WTC11 (cell line): ENCODE measurements at regions not wholly inside any gene's neighbourhood (a gene's known extent, or its start where the extent isn't known, plus 50 kb on each side); places are given as distances from the start of the nearest gene placed in this dataset.

Experiments used
- ATAC-seq: fragments of 200-7000 bp; cut with Tn5 transposase; 2 replicates; pipeline ENCODE4 v1.10.0; 2021; ENCODE audit warnings: mild to moderate bottlenecking, moderate library complexity
- CTCF ChIA-PET: fragments of 300-600 bp; sonication (Branson Sonifier 250); formaldehyde crosslinking; loops from one replicate; lab custom pipeline; 2021; ENCODE audit warnings: antibody characterized with exemption; lab: Charles Lee
- POLR2A ChIA-PET: fragments of 350-600 bp; sonication (Branson Sonifier 250); formaldehyde crosslinking; loops from one replicate; lab custom pipeline; 2021; ENCODE audit warnings: antibody characterized with exemption; lab: Charles Lee
- DNase-seq: peaks from one replicate; pipeline ENCODE4 v3.0.0; 2021; ENCODE audit warnings: low spot score
- H3K27ac Mint-ChIP-seq: 2 replicates; pipeline ENCODE4 v1.8.0; 2021; ENCODE audit warnings: mixed read lengths
- H3K27me3 Mint-ChIP-seq: 2 replicates; pipeline ENCODE4 v1.8.0; 2021; ENCODE audit warnings: low read depth, mild to moderate bottlenecking, moderate library complexity, mixed read lengths
- H3K36me3 Mint-ChIP-seq: 2 replicates; pipeline ENCODE4 v1.8.0; 2021; ENCODE audit warnings: mixed read lengths
- H3K4me1 Mint-ChIP-seq: 2 replicates; pipeline ENCODE4 v1.8.0; 2022; ENCODE audit warnings: mixed read lengths
- H3K4me3 Mint-ChIP-seq: 2 replicates; pipeline ENCODE4 v1.8.0; 2021; ENCODE audit warnings: mild to moderate bottlenecking, moderate library complexity, mixed read lengths
- H3K9me3 Mint-ChIP-seq: 2 replicates; pipeline ENCODE4 v1.8.0; 2021; ENCODE audit warnings: mixed read lengths
- FOXP4 ChIP-seq: sonication (generic); formaldehyde crosslinking; IDR thresholded peaks from 2 replicates; pipeline ENCODE4 v1.8.0; 2022; ENCODE audit warnings: mild to moderate bottlenecking, missing genetic modification reagents
- HMGXB4 ChIP-seq: sonication (generic); formaldehyde crosslinking; IDR thresholded peaks from 2 replicates; pipeline ENCODE4 v1.8.1; 2023; ENCODE audit warnings: mild to moderate bottlenecking, moderate library complexity, missing genetic modification reagents
- JUN ChIP-seq: sonication (generic); formaldehyde crosslinking; IDR thresholded peaks from 2 replicates; pipeline ENCODE4 v1.8.0; 2023; ENCODE audit warnings: mild to moderate bottlenecking, missing genetic modification reagents
- MYBL2 ChIP-seq: sonication (generic); formaldehyde crosslinking; IDR thresholded peaks from 2 replicates; pipeline ENCODE4 v1.8.1; 2023; ENCODE audit warnings: mild to moderate bottlenecking, moderate library complexity, missing genetic modification reagents
- TP53 ChIP-seq: sonication (generic); formaldehyde crosslinking; IDR thresholded peaks from 2 replicates; pipeline ENCODE4 v1.8.1; 2023; ENCODE audit warnings: mild to moderate bottlenecking, missing genetic modification reagents
- ZNF121 ChIP-seq: sonication (generic); formaldehyde crosslinking; IDR thresholded peaks from 2 replicates; pipeline ENCODE4 v1.8.0; 2023; ENCODE audit warnings: missing genetic modification reagents
- ZNF423 ChIP-seq: fragments of 250-450 bp; sonication (Bioruptor Pico); IDR thresholded peaks from 2 replicates; pipeline ENCODE4 v2.1.2; 2022; ENCODE audit warnings: mild to moderate bottlenecking, moderate library complexity
- TF ChIP-seq, protein P1 (sequence below): sonication (generic); formaldehyde crosslinking; IDR thresholded peaks from 2 replicates; pipeline ENCODE4 v1.8.1; 2023; ENCODE audit warnings: mild to moderate bottlenecking, missing genetic modification reagents
- TF ChIP-seq, protein P2 (sequence below): sonication (generic); formaldehyde crosslinking; IDR thresholded peaks from 2 replicates; pipeline ENCODE4 v1.8.1; 2023; ENCODE audit warnings: mild to moderate bottlenecking, missing genetic modification reagents, borderline replicate concordance
- TF ChIP-seq, protein P3 (sequence below): sonication (generic); formaldehyde crosslinking; IDR thresholded peaks from 2 replicates; pipeline ENCODE4 v1.8.0; 2022; ENCODE audit warnings: mild to moderate bottlenecking, missing genetic modification reagents

- Mint-ChIP-seq H3K9me3 (peaks cover 32% of the 10 kb centered on the region), H3K36me3 (no peaks in the 10 kb centered on the region), H3K4me3 (no peak overlapping the region), H3K27ac (no peak overlapping the region), H3K27me3 (no peaks in the 10 kb centered on the region), H3K4me1 (peaks cover 11% of the 10 kb centered on the region; the same call in 1 of the 2 replicates)
- DNase-seq: no peak
- ATAC-seq: no peak
- TF ChIP-seq MYBL2 (CRISPR knock-in tag): no peak
- TF ChIP-seq ZNF121 (CRISPR knock-in tag): no peak
- TF ChIP-seq, protein P1, sequence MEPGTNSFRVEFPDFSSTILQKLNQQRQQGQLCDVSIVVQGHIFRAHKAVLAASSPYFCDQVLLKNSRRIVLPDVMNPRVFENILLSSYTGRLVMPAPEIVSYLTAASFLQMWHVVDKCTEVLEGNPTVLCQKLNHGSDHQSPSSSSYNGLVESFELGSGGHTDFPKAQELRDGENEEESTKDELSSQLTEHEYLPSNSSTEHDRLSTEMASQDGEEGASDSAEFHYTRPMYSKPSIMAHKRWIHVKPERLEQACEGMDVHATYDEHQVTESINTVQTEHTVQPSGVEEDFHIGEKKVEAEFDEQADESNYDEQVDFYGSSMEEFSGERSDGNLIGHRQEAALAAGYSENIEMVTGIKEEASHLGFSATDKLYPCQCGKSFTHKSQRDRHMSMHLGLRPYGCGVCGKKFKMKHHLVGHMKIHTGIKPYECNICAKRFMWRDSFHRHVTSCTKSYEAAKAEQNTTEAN (CRISPR knock-in tag): no peak
- no peak for TF ChIP-seq FOXP4
- TF ChIP-seq, protein P2, sequence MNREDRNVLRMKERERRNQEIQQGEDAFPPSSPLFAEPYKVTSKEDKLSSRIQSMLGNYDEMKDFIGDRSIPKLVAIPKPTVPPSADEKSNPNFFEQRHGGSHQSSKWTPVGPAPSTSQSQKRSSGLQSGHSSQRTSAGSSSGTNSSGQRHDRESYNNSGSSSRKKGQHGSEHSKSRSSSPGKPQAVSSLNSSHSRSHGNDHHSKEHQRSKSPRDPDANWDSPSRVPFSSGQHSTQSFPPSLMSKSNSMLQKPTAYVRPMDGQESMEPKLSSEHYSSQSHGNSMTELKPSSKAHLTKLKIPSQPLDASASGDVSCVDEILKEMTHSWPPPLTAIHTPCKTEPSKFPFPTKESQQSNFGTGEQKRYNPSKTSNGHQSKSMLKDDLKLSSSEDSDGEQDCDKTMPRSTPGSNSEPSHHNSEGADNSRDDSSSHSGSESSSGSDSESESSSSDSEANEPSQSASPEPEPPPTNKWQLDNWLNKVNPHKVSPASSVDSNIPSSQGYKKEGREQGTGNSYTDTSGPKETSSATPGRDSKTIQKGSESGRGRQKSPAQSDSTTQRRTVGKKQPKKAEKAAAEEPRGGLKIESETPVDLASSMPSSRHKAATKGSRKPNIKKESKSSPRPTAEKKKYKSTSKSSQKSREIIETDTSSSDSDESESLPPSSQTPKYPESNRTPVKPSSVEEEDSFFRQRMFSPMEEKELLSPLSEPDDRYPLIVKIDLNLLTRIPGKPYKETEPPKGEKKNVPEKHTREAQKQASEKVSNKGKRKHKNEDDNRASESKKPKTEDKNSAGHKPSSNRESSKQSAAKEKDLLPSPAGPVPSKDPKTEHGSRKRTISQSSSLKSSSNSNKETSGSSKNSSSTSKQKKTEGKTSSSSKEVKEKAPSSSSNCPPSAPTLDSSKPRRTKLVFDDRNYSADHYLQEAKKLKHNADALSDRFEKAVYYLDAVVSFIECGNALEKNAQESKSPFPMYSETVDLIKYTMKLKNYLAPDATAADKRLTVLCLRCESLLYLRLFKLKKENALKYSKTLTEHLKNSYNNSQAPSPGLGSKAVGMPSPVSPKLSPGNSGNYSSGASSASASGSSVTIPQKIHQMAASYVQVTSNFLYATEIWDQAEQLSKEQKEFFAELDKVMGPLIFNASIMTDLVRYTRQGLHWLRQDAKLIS (CRISPR knock-in tag): no peak
- TF ChIP-seq, protein P3, sequence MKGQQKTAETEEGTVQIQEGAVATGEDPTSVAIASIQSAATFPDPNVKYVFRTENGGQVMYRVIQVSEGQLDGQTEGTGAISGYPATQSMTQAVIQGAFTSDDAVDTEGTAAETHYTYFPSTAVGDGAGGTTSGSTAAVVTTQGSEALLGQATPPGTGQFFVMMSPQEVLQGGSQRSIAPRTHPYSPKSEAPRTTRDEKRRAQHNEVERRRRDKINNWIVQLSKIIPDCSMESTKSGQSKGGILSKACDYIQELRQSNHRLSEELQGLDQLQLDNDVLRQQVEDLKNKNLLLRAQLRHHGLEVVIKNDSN (CRISPR knock-in tag): no peak
- no peak for TF ChIP-seq ZNF423 (CRISPR knock-in tag)
- no peak for TF ChIP-seq HMGXB4
- TF ChIP-seq TP53: no peak
- ChIA-PET CTCF (no interaction called here), POLR2A (no interaction called here)
Measured at GRCh38 chr7:26048663-26049062, 103.3 kb upstream of the NFE2L3 start.

- Mint-ChIP-seq H3K27ac (no peak overlapping the region), H3K4me1 (peaks cover 7% of the 10 kb centered on the region; the same call in 1 of the 2 replicates), H3K36me3 (no peaks in the 10 kb centered on the region), H3K4me3 (no peak overlapping the region), H3K9me3 (peaks cover 36% of the 10 kb centered on the region), H3K27me3 (no peaks in the 10 kb centered on the region)
- CTCF ChIA-PET: interaction anchor here (1.0 kb wide), 1 partner anchor 156 kb away, joined by 4 read pairs; no protein-coding TSS in a partner anchor
- no peak for TF ChIP-seq JUN
- POLR2A ChIA-PET: no interaction called here
- ATAC-seq (no peak), DNase-seq (no peak)
Measured at GRCh38 chr7:26049081-26049480, 102.9 kb upstream of the NFE2L3 start.

- CTCF ChIA-PET: no interaction called here
- H3K4me1 Mint-ChIP-seq: no peaks in the 10 kb centered on the region
Measured at GRCh38 chr7:26051021-26051420, 101.0 kb upstream of the NFE2L3 start.

More at GRCh38 chr7:26051021-26051420, 101.0 kb upstream of the NFE2L3 start:
- TF ChIP-seq JUN: no peak
- Mint-ChIP-seq H3K4me3 (no peak overlapping the region), H3K27ac (no peak overlapping the region), H3K9me3 (peaks cover 27% of the 10 kb centered on the region), H3K36me3 (no peaks in the 10 kb centered on the region), H3K27me3 (no peaks in the 10 kb centered on the region)
- no peak for DNase-seq
- no peak for ATAC-seq
- POLR2A ChIA-PET: no interaction called here
